GM19397 (cell line): ENCODE measurements at regions not wholly inside any gene's neighbourhood (a gene's known extent, or its start where the extent isn't known, plus 50 kb on each side); places are given as distances from the start of the nearest gene placed in this dataset.
"Not testable (repeated sequence)": the region's sequence is repeated elsewhere in the genome, so short reads cannot be mapped to it uniquely, and the experiment has no call there.

Experiments used
- ATAC-seq: cut with Tn5 transposase; IDR thresholded peaks from one replicate; pipeline ENCODE4 v1.9.1; 2021; ENCODE audit warnings: mild to moderate bottlenecking, moderate library complexity; ENCODE audit not compliant: unreplicated experiment

- ATAC-seq, result no peak
Observed at GRCh38 chr3:18194431-18194830, 230.7 kb downstream of the SATB1 start.

GRCh38 chr3:18190646-18191045, 234.5 kb downstream of the SATB1 start:
- no peak for ATAC-seq

GRCh38 chr3:18189282-18190050, 235.7 kb downstream of the SATB1 start:
- no peak for ATAC-seq

- no peak for ATAC-seq
Observed at GRCh38 chr3:18188491-18188890, 236.6 kb downstream of the SATB1 start.

- ATAC-seq, result no peak
Observed at GRCh38 chr3:18185624-18186023, 239.5 kb downstream of the SATB1 start.

- ATAC-seq, result not testable (repeated sequence)
Observed at GRCh38 chr3:18182923-18183322, 242.2 kb downstream of the SATB1 start.

- no peak for ATAC-seq
Observed at GRCh38 chr3:18179521-18179920, 245.6 kb downstream of the SATB1 start.

- no peak for ATAC-seq
Observed at GRCh38 chr3:18177271-18177670, 247.9 kb downstream of the SATB1 start.

- ATAC-seq, result not testable (repeated sequence)
Observed at GRCh38 chr3:18173891-18174290, 251.2 kb downstream of the SATB1 start.

GRCh38 chr3:18159681-18160080, 265.5 kb downstream of the SATB1 start:
- no peak for ATAC-seq

- no peak for ATAC-seq
Observed at GRCh38 chr3:18153571-18154173, 271.5 kb downstream of the SATB1 start.

GRCh38 chr3:18151199-18151598, 273.9 kb downstream of the SATB1 start:
- no peak for ATAC-seq

- ATAC-seq, result no peak
Observed at GRCh38 chr3:18149935-18150334, 275.2 kb downstream of the SATB1 start.

GRCh38 chr3:18149386-18149785, 275.8 kb downstream of the SATB1 start:
- ATAC-seq, result no peak

GRCh38 chr3:18144571-18144970, 280.6 kb downstream of the SATB1 start:
- no peak for ATAC-seq

- ATAC-seq, result no peak
Observed at GRCh38 chr3:18143258-18143780, 281.8 kb downstream of the SATB1 start.

- ATAC-seq, result no peak
Observed at GRCh38 chr3:18137958-18138357, 287.2 kb downstream of the SATB1 start.

GRCh38 chr3:18135060-18135814, 289.9 kb downstream of the SATB1 start:
- ATAC-seq, result no peak

GRCh38 chr3:18134386-18135059, 290.6 kb downstream of the SATB1 start:
- no peak for ATAC-seq

GRCh38 chr3:18132991-18133390, 292.1 kb downstream of the SATB1 start:
- no peak for ATAC-seq
